MM.1S (cell line): ENCODE measurements at regions not wholly inside any gene's neighbourhood (a gene's known extent, or its start where the extent isn't known, plus 50 kb on each side); places are given as distances from the start of the nearest gene placed in this dataset.

Experiments used
- DNase-seq: peaks from one replicate; pipeline ENCODE4 v3.0.0-alpha.2; 2015
- H2AFZ ChIP-seq: fragments of 300-600 bp; sonication (generic); 2 replicates; pipeline ENCODE4 v1.6.0; 2016; ENCODE audit warnings: antibody characterized with exemption, low read length
- H3F3A ChIP-seq: fragments of 300-600 bp; sonication (generic); 2 replicates; pipeline ENCODE4 v1.6.1; 2016; ENCODE audit warnings: mild to moderate bottlenecking, antibody characterized with exemption, low read length, moderate library complexity, mixed read lengths; ENCODE audit not compliant: insufficient read depth
- H3K27ac ChIP-seq: fragments of 300-600 bp; sonication (generic); 2 replicates; pipeline ENCODE4 v1.5.1; 2016; ENCODE audit warnings: mild to moderate bottlenecking, low read length
- H3K27me3 ChIP-seq: fragments of 300-600 bp; sonication (generic); replicated peaks from 2 replicates; pipeline ENCODE4 v1.6.0; 2016; ENCODE audit warnings: low read length; ENCODE audit not compliant: insufficient read depth
- H3K36me3 ChIP-seq: fragments of 300-600 bp; sonication (generic); replicated peaks from 2 replicates; pipeline ENCODE4 v1.6.1; 2016; ENCODE audit warnings: mild to moderate bottlenecking, low read length, mixed read lengths; ENCODE audit not compliant: insufficient read depth
- H3K4me1 ChIP-seq: fragments of 300-600 bp; sonication (generic); 2 replicates; pipeline ENCODE4 v1.6.1; 2016; ENCODE audit warnings: low read length, mixed read lengths
- H3K4me2 ChIP-seq: fragments of 300-600 bp; sonication (generic); 2 replicates; pipeline ENCODE4 v1.6.0; 2016; ENCODE audit warnings: low read depth, low read length
- H3K4me3 ChIP-seq: fragments of 300-600 bp; sonication (generic); 2 replicates; pipeline ENCODE4 v1.5.1; 2016; ENCODE audit warnings: low read length, mixed read lengths
- H3K79me2 ChIP-seq: fragments of 300-600 bp; sonication (generic); 2 replicates; pipeline ENCODE4 v1.6.1; 2016; ENCODE audit warnings: mixed run types, low read length, mixed read lengths
- H3K9ac ChIP-seq: fragments of 300-600 bp; sonication (generic); 2 replicates; pipeline ENCODE4 v1.6.1; 2016; ENCODE audit warnings: low read length, mixed read lengths
- H3K9me2 ChIP-seq: fragments of 300-600 bp; sonication (generic); replicated peaks from 2 replicates; pipeline ENCODE4 v1.6.1; 2016; ENCODE audit warnings: mild to moderate bottlenecking, low read length, mixed read lengths; ENCODE audit not compliant: insufficient read depth
- H3K9me3 ChIP-seq: fragments of 300-600 bp; sonication (generic); replicated peaks from 2 replicates; pipeline ENCODE4 v1.6.1; 2016; ENCODE audit warnings: mild to moderate bottlenecking, low read length, mixed read lengths; ENCODE audit not compliant: insufficient read depth
- H4K20me1 ChIP-seq: fragments of 300-600 bp; sonication (generic); 2 replicates; pipeline ENCODE4 v1.6.1; 2016; ENCODE audit warnings: mild to moderate bottlenecking, low read length, moderate library complexity, mixed read lengths; ENCODE audit not compliant: insufficient read depth
- CTCF ChIP-seq: fragments of 300-600 bp; sonication (generic); IDR thresholded peaks from 2 replicates; pipeline ENCODE4 v1.5.1; 2016; ENCODE audit warnings: antibody characterized with exemption, low read length, mixed read lengths
- EZH2 ChIP-seq: fragments of 300-600 bp; sonication (generic); optimal IDR thresholded peaks from 2 replicates; pipeline ENCODE3; 2017; ENCODE audit warnings: low read depth, mild to moderate bottlenecking, antibody characterized with exemption, low read length, mixed read lengths
- EZH2phosphoT487 ChIP-seq: fragments of 300-600 bp; sonication (generic); IDR thresholded peaks from 2 replicates; pipeline ENCODE4 v1.6.1; 2018; ENCODE audit warnings: antibody characterized with exemption, low read length

GRCh38 chr2:34827398-34827797 is 1228.3 kb upstream of the FAM98A start:
- Histone ChIP-seq H3K79me2 (no peaks in the 10 kb centered on the region), H3K27ac (no peak overlapping the region), H3K9me2 (no peaks in the 10 kb centered on the region), H3K4me3 (no peak overlapping the region), H3K4me2 (no peak overlapping the region), H2AFZ (no peak overlapping the region), H4K20me1 (no peaks in the 10 kb centered on the region), H3K36me3 (no peaks in the 10 kb centered on the region), H3K9ac (no peak overlapping the region), H3K27me3 (no peaks in the 10 kb centered on the region), H3F3A (no peaks in the 10 kb centered on the region), H3K9me3 (no peaks in the 10 kb centered on the region), H3K4me1 (no peaks in the 10 kb centered on the region)
- no peak for TF ChIP-seq EZH2phosphoT487
- no peak for TF ChIP-seq EZH2
- TF ChIP-seq CTCF = no peak
- no peak for DNase-seq

DNA sequence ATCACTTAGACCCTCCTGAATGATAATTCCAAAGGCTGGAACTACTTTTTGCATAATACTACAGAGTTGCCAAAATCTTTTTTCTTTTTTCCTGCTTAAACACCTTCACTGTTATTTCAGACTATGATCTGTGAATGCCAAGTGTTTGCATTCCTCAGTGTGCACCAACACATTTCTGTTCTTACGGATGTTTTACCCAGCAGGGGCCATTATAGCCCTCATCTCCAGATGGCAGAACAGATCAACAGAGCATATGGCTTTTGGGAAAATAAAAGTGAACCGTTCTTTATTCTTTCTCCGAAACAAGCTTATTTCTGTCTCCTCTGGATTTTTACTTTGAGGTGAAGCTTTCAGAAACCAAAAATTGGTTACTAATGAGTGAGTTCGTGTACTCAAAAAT is 1226.6 kb upstream of the FAM98A start:
- no peak overlapping the region for H3K4me2 ChIP-seq
- H3K79me2 ChIP-seq = no peaks in the 10 kb centered on the region
- H2AFZ ChIP-seq = no peak overlapping the region
- H3F3A ChIP-seq = no peaks in the 10 kb centered on the region
- H4K20me1 ChIP-seq = no peaks in the 10 kb centered on the region
- H3K36me3 ChIP-seq = no peaks in the 10 kb centered on the region
- no peaks in the 10 kb centered on the region for H3K27me3 ChIP-seq
- no peak for DNase-seq
- no peak overlapping the region for H3K4me3 ChIP-seq
- TF ChIP-seq EZH2phosphoT487 = no peak
- TF ChIP-seq CTCF = no peak
- no peak for TF ChIP-seq EZH2
- H3K27ac ChIP-seq = no peak overlapping the region
- no peak overlapping the region for H3K9ac ChIP-seq
- H3K4me1 ChIP-seq = no peaks in the 10 kb centered on the region
- H3K9me2 ChIP-seq = no peaks in the 10 kb centered on the region
- H3K9me3 ChIP-seq = no peaks in the 10 kb centered on the region

GRCh38 chr2:34822616-34823015 is 1223.5 kb upstream of the FAM98A start:
- Histone ChIP-seq H3K27me3 (no peaks in the 10 kb centered on the region), H2AFZ (no peak overlapping the region), H3K9me3 (no peaks in the 10 kb centered on the region)

More at GRCh38 chr2:34822616-34823015, 1223.5 kb upstream of the FAM98A start:
- no peaks in the 10 kb centered on the region for H3K79me2 ChIP-seq
- H3F3A ChIP-seq = no peaks in the 10 kb centered on the region
- no peak overlapping the region for H3K4me3 ChIP-seq
- H4K20me1 ChIP-seq = no peaks in the 10 kb centered on the region
- H3K9me2 ChIP-seq = no peaks in the 10 kb centered on the region
- no peak for TF ChIP-seq EZH2phosphoT487
- TF ChIP-seq CTCF = no peak
- no peak for TF ChIP-seq EZH2
- H3K9ac ChIP-seq = no peak overlapping the region
- no peaks in the 10 kb centered on the region for H3K36me3 ChIP-seq
- no peak overlapping the region for H3K4me2 ChIP-seq
- no peak overlapping the region for H3K27ac ChIP-seq
- DNase-seq = no peak
- no peaks in the 10 kb centered on the region for H3K4me1 ChIP-seq
